ENCODE measurements at regions not wholly inside any gene's neighbourhood (a gene's known extent, or its start where the extent isn't known, plus 50 kb on each side); places are given as distances from the start of the nearest gene placed in this dataset.

DNA sequence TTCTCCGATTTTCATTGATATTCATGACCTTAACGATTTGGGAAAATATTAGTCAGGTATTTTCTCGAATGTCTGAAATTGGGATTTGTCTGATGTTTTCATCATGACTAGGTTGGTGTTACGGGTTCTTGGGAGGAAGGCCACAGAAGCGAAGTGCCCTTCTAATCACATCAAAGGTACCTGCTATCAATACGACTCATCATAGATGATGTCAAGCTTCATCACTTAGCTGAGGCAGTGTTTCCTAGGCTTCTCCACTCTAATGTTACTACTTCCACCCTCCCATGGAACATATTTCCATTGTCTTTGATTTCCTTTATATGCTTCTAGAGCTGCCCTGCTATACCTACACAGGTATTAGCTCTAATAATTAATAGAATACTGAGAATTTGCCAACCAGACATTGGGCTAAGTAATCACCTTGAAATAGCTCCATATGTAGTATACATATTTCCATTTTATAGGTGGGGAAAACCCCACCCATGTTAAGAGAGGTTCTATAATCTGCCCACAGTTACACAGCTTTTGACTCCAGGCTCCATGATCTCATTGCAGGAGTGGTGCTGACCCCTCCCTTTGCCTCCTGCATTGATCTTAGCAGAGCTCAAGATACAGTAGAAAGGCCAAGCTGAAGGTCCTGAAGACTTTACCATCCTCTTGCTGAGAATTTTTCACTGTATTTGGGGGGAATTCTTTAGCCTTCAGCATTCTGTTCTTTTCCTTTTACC lies 238.6 kb upstream of the ADAMTSL1 start:
- no peak for DNase-seq

DNA sequence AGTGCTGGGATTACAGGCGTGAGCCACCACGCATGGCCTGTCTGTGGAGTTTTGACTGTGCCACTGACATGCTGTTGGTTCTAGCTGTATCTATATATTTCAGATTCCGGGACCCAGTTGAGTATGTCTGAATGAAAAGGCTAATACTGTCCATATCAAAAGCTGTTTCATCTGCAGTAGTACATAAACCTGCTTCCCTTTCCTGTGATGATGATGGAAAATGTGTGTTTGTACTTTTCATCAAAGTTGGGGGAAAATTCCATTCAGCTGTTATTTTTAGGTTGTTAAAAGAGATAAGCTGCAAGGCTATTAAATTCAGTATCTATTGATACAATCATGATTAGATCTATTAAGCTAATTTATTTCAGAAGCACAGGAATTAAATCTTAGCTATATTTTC lies 237.6 kb upstream of the ADAMTSL1 start:
- DNase-seq, result no peak

DNA sequence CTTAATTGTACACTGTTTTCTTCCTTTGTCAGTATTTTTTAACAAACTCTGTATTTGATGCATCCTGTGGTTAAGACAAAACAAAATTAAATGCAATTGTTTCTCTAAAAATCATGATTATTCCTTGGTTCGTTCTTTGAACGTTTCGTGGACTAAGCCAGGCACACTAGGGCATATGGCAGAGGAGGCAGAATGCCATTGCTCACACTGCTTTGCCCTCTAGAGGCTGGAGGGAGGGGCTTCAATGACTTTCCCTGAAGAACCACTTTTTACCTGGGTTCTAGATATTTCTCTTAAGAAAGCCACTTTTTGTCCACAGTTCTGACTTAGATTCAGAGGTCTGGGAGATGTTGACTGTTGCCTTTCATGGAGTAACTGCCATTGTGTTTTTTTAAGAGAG lies 236.2 kb upstream of the ADAMTSL1 start:
- no peak for DNase-seq

DNA sequence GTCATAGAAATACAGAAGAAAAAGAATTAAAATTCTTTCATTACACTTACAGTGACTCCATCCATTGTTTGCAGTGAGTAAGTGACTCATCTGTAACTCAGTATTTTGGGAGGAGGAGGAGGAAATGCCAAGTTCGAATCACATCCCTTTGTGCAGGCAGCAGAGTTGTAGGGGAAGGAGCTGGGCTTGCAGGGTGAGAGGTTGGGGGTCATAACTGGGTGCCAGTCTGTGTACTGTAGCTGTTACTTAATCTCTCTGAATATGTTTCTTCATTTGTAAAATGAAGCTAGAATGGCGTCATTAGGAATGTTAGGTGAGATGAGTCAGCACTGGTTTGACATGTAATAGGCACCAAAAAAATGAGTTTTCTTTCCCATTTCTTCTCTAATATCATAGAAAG lies 235.7 kb upstream of the ADAMTSL1 start:
- no peak for DNase-seq

DNA sequence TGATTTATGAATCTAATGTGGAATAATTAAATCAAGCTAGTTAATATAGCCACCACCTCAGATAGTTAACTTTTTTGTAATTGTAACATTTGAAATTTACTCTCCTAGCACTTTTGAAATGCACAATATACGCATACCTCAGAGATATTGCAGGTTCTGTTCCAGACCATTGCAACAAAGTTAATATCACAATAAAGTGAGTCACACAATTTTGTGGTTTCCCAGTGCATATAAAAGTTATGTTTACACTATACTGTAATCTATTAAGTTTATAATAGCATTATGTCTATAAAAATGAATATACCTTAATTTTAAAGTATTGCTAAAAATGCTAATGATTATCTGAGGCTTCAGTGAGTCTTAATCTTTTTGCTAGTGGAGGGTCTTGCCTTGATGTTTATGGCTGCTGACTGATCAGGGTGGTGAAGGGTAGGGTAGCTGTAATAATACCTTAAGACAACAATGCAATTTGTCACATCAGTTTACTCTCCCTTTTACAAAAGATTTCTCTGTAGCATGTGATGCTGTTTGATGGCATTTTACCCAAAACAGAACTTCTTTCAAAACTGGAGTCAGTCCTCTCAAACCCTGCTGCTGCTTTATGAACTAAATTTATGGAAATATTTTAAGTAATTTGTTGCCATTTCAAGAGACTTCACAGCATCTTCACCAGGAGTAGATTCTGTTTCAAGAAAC lies 235.1 kb upstream of the ADAMTSL1 start:
- no peak for DNase-seq

DNA sequence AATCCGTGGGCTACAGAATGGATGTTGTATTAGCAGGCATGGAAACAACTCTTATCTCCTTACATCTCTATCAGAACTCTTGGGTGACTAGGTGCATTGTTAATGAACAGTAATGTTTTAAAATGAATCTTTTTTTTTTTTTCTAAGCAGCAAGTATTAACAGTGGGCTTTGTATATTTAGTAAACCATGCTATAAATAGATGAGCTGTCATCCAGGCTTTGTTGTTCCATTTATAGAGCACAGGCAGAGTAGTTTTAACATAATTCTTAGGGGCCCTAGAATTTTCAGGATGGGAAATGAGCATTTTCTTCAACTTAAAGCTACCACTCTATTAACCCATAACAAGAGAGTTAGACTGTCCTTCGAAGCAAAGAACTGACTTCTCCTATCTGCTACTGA lies 233.7 kb upstream of the ADAMTSL1 start:
- DNase-seq, result no peak

DNA sequence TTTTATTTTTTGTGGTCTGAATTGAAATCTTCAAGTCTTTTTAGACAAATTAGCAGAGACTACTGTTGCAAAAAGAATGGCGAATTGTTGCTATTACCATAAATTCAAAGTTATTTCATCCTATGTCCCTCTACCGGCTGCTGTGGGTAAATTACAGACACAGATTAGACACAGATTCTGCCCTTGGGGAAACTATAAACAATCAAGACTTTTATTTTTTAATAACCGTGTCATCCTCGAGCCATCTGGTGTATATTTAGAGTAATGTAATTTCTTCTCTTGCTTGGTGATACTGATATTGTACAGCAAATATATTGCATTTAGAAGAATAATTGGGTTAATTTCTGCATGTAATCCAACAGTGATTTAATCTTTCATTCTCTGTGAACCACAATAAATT lies 228.0 kb upstream of the ADAMTSL1 start:
- no peak for DNase-seq

DNA sequence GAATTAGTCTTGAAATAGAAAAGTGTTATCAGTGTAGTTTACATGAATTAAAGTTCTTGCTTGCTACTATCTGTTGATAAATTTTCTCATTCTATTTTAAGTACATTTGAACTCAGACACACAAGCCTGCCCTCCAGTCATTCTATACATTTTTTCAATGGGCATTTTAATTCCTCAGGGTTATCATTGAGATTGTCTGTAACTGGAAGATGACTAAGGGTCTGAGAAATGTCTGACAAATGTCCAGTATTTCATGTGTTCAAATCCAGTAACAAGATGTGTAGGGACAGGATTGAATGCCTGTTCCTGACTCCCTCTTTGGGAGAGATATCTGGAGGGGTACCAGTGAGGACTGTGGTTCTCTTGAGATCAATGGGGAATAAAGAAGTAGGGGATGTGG lies 223.9 kb upstream of the ADAMTSL1 start:
- DNase-seq, result no peak

DNA sequence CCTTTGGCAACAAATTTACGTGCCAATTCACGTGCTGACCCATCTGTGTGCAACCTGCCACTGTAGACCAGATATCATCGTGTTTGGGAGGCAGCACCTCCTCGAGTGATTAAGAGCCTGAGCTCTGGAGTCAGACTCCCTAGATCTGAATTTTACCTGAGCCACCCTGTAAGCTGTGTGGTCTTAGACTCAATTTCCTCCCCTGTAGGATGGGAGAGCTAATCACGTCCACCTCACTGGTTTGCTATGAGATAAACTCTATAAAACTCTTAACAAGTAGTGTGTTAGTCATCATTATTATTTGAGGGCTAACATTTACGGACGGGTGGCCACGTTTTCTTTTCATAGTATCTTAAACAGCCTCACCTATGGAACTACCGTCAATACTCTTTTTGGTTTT lies 220.0 kb upstream of the ADAMTSL1 start:
- no peak for DNase-seq

DNA sequence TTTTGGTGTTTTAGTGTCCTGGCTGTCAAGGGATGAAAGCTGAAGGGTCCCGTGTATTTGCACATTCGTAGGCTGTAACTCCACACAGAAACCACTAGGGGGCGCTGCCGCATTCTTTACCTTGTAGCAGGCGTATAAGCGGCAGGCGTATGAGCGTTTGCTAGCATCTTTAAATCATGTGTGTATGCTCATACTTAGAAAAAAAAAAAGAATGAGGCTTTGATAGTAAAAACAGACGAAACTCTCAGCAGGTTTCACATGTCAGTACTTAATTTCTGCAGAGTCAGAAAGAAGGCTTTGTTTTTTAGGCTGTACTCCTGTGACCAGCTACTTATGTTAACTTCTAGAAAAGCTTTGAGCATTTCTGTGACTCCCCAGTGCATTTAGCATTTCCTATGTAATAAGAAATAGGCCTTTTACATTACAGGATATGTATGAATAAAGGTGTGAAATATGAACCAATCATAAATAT lies 218.8 kb upstream of the ADAMTSL1 start:
- peak; percentile 52 to 61 for DNase-seq

DNA sequence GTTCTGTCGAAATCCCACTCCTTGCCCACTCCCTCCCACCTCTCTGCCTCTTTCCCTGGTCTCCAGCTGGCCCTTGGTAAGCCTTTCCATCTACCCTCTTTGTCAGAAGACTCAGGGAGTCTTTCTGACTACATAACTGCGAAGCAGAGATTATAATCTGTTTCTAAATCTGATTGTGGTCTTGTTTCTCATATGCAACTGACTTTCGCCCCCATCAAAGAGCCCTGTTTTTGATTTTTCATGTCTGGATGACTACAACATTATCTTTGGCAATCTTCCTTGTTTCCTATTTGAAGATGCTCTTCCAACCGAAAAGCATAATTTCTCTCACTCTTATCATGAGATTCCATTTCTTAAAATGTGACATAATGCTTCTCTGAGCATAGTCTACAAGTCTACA lies 218.2 kb upstream of the ADAMTSL1 start:
- DNase-seq, result no peak

DNA sequence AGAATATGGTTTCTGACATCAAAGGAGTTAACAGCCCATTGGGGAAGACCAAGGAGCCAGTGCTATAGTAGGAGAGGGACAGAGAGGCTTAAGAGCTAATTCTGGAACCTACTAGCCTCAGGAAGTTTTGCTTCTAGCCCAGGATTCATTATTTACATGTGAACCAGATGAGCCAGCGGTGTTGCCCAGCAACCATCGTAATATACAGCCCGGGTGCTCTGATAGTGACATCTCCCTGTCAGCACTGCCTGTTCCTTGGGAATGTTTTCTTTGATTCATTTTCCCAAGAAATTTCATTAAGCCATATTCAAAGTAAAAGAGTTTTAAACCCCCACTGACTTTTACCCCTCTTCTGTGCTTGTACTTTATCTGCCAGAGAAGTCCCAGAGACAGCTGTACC lies 217.4 kb upstream of the ADAMTSL1 start:
- no peak for DNase-seq

DNA sequence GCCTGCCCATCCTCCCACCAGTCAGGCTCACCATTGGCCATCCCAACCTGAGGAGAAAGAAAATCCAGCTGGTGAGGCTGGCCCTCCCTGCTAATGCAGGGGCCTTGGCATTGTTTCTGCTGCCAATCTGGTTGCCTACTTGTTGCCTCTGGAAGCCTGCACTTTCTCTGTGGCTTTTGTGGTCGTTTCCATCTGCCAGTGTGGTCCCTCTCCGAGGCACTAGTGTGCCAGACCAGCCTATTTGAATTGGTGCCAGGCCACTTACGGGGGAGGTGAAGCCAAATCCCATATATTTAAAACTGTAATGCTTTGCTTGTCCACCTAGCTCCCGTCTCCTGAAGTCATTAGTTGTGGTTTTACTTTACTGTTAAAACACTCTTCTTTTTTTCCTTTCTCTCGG lies 213.4 kb upstream of the ADAMTSL1 start:
- DNase-seq, result no peak

DNA sequence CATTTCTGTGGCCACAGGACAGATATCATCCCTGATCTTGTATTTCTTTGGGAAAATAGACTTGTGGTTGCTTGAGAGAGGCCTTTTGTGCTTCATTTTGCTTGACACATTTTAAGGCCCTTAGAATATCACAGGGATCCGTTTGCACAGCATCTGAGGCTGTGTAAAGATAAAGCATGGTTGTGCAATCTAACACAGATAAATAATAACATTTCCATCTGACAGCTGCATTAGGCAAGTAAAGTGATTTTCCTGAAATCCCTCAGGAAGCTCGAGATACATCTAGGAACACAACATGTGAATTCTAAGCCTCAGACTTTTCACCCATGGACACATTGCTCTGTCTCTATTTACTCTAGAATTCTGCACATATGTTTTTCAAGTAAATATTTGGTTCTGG lies 212.8 kb upstream of the ADAMTSL1 start:
- DNase-seq, result no peak

DNA sequence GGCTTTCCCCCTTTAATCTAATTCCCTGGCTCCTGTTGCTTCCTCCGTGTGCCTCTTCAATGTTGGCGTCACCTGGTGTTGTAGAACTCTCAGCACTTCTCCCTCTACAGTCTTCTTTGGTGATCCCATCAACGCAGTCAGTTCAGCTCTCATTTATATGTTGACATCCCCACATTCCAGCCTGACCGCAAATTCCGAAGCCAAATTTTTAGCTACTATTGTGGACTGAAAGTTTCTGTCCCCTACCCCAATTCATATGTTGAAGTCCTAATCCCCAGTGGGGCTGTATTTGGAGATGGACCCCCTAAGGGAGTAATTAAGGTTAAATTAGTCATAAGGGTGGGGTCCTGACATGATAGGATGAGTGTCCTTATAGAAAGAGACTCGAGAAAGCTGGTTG lies 210.6 kb upstream of the ADAMTSL1 start:
- DNase-seq, result no peak

DNA sequence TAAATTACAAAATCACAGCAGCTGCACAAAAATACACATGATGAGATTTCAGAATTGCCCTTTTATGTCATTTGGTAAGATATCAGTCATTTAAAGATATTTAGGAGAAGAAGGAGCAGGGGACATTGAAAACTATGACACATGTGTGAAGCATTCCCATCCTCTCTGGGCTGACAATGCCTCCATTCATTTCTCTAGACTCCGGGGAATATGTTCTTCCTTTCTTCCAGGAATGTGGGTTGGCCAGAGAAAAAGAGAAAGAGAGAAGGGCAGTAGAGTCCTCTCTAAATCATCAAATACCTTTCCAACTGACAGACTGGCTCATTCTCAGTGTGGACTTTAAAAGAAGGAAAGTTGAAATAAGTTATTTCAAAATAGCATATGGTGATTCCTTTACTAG lies 205.6 kb upstream of the ADAMTSL1 start:
- DNase-seq, result no peak

DNA sequence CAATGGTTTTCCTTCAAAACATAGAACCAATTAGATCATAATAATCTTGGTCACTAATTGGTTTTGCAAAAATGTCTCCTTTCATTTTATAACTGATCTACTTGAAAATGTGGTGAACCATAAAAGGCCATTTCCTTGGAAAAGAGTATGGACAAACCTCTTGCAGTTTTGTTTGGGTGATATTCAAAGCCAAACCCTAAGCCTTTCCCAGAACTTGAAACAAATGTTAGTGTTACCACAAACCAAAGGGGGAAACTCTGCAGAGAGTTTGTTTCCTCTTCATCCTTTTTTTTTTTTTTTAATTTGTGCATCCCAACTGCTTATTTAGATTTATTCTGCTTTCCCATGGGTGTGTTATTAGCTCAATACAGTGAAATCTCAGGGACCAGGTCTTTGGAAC lies 204.4 kb upstream of the ADAMTSL1 start:
- no peak for DNase-seq

DNA sequence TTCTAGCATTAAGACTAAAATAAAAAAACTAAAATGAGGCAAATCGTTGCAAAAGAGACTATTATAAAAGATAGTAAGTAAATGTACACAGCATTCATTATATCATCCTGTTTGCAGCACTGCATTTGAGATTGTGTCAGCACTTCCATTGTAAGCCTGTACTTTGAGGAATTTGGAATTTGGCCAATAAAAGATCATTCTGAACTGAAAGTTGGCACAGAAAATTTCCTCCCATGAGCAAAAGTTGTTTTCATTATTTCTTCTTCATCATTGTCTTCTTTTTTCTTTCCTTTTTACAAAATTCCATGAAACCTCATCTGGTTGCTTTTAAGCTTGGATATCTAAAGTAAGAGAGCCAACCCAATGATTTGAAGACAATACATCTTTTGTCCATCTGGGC lies 199.3 kb upstream of the ADAMTSL1 start:
- no peak for DNase-seq

DNA sequence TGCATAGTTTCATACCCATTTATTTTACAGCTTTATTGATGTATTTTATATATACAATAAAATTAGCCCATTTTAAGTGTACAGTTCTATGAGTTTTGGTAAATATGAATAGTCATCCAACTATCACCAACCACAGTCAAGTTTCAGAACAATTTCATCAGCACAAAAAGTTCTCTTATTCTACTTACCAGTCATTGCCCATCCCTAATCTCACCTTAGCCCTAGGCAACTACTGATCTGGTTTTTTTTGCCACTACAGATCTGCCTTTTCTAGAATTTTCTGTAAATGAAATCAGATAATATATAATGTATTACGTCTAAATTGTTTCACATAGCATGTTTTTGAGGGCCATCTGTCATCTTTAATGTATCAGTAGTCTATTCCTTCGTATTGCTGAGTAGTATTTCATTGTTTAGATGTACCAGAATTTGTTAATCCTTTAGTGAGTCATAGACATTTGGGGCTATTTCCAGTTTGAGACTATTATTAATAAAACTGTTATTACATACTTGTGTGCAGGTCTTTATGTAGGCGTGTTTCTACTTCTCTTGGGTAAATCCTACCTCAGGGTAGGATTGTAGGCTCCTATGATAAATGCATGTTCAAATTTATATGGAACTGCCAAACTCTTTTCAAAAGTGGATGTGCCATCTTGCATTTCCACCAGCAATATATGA lies 198.5 kb upstream of the ADAMTSL1 start:
- no peak for DNase-seq

DNA sequence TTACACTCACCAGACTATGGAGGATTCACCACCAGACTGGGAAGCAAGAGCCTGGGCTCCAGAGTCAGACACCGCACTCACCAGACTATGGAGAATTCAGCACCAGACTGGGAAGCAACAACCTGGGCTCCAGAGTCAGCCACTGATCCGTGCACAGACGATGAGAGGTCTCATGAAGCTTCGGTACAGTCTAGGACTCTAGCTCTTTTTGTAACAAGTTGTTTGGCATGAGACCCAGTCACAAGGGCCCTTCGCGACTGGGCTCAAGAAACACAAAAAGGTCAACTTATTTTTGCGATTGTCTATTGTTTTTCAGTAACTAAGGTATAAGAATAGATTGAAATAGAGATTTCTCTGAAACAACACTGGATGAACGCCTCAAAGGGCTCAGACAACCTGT lies 192.7 kb upstream of the ADAMTSL1 start:
- no peak for DNase-seq

DNA sequence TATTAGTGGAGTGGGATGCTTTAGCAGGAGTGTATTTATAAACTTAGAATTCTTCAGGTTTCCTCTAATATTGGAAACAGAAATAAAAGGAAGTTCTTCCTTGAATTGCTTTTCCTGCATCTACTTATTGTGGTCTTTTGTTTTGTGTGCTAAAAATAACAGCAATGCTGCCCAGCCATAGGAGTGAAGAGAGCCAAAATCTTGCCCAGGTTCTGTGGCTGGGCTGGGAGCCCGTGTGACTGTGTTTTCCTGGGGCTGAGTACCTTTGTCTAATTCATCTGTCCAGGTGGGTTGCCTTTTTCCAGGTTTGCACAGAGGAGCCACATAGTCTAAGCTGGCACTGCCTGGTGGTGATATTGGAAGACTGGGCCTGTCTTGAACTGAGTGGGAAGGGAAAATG lies 179.7 kb upstream of the ADAMTSL1 start:
- no peak for DNase-seq

DNA sequence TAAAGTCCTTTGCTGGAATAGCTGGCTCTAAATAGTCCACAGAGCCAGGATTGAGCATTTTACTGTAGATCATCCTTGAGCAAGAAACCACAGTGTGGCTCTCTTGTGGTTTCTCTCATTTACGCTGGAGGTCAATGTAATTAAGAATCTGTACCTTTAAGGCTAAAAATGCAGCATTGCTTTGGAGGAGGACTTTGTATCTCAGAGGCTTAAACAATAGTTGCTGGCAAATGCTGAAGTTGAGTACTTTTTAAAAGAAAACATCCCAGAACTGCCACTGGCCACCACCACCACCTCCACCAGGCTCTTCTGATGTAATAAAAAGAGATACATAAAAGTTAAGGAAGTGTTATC lies 177.3 kb upstream of the ADAMTSL1 start:
- no peak for DNase-seq

DNA sequence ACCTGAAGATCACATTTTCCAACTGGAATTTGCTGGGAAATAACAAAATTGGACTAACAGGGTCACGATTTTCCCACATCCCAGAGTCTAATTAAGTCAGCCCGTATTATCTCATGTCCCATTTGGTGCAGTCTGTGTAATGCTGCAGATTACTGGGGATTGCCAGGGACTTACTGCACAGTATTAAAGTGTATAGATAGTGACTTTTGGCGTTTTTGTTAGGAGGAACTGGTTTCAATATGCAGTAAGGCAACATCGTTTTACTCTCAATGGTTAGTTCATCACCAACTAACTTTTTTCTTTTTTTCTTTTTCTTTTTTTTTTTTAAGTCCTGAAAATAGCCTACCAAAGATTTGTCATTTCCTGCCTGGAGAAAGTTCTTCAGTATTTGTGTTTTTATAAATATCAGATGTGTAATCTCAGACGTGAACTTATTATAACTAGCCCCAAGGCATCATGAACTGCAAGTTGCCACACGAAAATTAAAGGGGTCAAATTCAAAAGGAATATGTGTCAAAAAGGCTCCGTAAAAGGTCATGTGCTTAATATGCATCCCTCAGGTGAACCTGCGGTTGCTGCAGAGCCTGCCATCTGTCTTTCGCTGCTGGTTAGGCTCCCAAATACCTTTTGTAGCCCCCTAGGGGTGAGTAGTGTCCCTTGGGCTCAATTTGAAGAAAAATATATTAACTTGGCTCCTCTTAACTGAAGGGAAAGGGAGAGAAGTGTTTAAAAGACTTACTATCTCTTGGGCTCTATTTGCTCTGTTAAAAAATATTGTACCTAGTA lies 176.7 kb upstream of the ADAMTSL1 start:
- peak in 1 of 2 experiments; percentile 0 for DNase-seq

DNA sequence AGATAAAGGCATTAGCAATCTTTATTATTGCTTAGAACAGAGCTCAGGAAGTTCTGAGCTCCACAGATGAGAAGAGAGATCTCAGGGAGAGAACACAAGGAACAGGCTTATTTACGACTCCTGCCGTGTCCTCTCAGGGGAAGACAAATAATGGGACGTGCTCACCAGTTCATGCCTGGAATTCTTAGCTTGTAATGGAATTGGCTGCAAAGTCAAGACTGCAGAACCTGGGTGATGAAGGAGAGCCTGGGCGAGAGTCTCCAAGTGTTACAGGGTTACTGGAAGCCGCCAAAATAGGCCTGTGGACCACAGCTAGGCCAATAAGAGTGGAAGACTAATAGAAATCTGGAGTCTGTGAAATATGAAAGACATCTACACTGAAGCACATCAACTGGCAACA lies 174.5 kb upstream of the ADAMTSL1 start:
- DNase-seq, result no peak
